ENCODE measurements at regions not wholly inside any gene's neighbourhood (a gene's known extent, or its start where the extent isn't known, plus 50 kb on each side); places are given as distances from the start of the nearest gene placed in this dataset.

- DNase-seq = no peak
Measured at GRCh38 chr4:181619651-181620050, 623.6 kb upstream of the TENM3 start.

DNA sequence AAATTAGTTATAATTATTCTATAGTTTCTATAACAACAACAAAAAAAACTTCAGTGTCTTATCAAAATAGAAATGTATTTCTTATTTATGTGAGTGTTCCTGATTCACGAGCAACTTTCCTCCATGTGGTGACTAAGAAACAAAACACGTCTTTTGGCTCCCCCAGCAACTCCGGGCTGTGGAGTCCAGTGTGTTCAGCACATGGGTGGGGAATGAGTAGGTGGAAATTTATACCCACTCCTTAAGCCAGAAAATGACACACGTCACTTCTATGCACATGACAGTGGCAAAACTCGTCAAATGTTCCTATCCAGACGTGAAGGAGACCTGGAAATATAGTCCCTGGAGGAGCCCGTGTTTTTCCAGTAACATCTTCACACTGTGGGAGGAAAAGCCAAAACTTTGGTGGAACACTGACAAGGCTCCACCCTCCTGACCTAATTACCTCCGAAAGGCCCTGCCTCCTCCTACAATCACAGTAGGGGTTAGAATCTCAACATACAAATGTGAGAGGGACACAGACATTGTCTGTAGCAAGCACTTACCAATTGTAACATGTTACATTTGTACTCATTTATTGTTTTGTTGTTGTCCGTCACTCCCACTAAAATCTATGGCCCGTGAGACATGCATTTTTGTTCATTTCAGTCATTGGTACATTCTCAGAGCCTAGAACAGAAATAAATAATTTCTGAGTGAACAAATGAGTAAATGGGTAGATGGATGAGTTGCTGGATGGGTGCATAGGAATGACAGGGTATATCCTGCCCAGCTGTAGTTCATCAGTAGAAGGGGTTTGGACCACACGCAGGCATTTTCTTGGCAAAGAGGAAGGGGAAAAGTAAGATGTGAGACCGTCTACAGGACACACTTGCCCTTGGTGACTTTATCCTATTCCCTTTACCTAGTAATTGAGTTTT, 605.8 kb upstream of the TENM3 start:
- no peak for DNase-seq

GRCh38 chr4:181643466-181643865, 599.7 kb upstream of the TENM3 start:
- DNase-seq = no peak

- DNase-seq = peak in 1 of 3 experiments; percentile 5
Measured at GRCh38 chr4:181645489-181645888, 597.7 kb upstream of the TENM3 start.

DNA sequence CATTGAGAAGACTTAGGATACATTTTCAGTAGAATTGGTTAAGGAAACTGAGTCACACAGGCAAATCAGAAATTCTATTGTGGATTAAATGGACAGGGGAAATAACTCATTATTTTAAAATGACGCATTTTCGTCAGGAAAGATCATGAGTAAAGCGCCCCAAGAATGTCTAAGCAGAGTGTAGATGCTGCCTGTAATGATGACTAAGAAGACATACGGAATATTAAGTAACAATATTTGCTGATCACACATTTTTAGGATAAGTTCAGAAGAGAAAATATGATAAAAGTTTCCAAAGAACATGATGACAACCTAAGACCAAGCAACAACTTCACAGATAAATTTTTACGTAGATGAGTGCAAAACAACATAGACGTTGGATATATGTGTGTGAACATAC, 596.3 kb upstream of the TENM3 start:
- DNase-seq = no peak

- no peak for DNase-seq
Measured at GRCh38 chr4:181647396-181648147, 595.6 kb upstream of the TENM3 start.

- DNase-seq = no peak
Measured at GRCh38 chr4:181650033-181650825, 593.0 kb upstream of the TENM3 start.

DNA sequence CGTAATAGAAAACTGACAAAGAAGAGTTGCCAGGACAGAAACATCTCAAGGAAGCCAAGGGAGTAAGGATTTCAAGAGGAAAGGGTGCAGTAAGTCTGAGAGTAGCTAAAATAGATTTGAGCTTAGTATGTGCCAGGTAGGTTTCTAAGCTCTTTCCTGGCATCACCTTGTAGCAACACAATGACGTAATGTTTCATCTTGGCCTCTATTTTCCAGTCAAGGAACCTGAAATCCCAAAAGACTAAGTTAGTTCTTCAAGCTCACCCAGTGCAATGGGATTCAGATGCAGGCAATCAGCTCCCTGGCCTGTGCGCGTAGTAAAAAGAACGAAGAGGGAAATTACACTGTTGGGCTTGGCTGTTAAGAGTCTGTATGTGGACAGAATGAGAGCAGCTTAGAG, 586.5 kb upstream of the TENM3 start:
- DNase-seq = no peak

- DNase-seq = no peak
Measured at GRCh38 chr4:181659202-181659601, 584.0 kb upstream of the TENM3 start.

DNA sequence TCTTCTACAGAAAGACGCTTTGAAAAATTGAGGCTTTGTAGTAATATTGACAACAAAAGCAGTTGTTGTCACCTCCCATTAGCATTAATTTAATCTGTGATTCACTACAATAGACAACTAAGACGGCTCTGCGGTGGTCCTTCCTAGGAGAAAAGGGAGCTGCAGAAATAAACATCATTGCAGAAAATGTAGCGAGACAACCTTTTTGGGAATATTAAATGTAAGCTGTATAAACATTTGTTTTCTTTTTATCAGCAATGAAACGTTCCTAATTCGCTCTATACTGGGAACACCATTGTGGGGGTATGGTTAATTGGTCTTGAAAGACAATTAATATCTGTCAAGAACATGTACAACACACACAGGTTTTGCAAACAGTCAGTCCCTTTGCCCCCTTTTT, 583.3 kb upstream of the TENM3 start:
- DNase-seq = peak in 1 of 3 experiments; percentile 79

DNA sequence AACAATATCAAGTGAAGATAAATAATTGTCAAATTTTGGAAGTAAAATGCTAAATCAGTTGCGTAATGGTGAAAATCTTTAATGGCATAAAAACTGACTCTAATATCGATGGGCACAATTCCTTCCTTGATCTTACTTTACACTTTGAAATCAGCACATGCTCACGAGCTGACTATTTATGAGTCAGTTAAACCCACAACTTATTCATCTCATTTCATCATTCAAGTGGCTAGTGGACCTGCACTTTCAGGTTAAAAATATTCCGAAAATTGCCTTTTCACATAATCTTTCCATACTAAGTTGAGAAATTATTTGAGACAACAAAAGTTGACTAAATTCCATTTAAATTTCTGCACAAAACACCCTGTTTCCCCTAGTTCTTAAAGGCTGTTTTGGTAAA, 582.1 kb upstream of the TENM3 start:
- peak in 1 of 3 experiments; percentile 50 for DNase-seq

DNA sequence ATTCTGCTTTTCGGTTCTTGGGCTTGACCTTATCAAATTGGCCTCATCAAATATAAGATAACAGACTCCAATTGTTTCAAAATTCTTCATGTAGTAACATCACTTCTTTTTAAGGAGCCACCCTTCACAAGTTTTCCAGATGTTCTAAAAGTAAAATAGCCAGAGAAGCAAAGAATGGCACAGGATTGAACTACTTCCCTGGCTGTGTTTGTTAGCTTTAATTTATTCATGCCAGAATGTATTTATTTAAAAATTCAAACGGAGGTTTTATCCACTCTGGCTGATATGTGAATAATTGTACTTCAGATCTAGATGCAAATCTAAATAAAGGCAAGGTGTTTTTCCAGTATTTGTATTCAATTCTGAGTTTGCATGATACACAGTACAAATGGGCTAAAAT, 581.3 kb upstream of the TENM3 start:
- DNase-seq = no peak

DNA sequence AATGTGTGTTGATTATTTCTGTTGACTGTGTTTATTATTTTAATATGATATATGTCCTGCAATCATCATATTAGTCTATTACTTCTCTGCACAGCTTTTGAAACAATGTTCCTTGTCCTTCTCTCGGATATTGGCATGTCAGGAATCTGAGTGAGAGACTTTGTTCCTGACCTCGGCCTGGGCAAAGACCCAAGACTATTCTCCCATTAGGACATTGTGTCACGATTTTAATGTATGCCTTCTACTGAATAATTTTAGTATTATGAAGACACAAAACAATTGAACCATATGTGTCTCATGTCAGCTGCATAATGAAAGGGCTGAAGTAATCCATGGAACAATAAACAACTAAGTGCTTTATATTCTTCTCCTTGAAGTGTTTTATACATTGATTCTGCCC, 580.8 kb upstream of the TENM3 start:
- DNase-seq = peak in 1 of 3 experiments; percentile 40

- DNase-seq = peak in 2 of 3 experiments; percentile 53 to 81
Measured at GRCh38 chr4:181670506-181670905, 572.7 kb upstream of the TENM3 start.

GRCh38 chr4:181671672-181672071, 571.5 kb upstream of the TENM3 start:
- DNase-seq = no peak

- no peak for DNase-seq
Measured at GRCh38 chr4:181672751-181673150, 570.5 kb upstream of the TENM3 start.

DNA sequence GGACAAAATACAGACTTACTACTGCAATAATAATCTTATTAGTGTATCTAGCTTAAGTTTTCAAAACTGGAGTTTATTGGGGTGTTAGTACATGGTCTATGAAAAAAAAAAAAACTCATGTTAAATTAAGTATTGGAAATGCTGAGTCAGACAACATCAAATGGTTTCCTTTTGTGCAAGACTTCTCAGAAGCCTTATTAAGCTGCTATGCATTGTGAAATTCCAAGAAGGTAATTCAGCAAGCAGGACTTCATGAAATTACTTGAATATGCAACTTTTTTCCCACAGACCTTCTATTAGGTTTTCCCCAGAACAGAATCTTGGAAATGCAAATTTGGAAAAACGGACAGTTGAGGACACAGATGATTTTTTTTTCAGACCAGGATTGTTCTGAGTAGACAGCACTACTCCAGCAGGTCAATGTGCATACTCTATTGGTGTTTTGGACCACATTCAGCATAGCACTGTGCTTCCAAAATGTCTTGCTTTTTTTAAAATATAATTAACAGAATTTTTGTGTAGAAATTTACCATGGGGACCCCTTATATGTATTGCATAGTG, 568.8 kb upstream of the TENM3 start:
- DNase-seq = no peak

DNA sequence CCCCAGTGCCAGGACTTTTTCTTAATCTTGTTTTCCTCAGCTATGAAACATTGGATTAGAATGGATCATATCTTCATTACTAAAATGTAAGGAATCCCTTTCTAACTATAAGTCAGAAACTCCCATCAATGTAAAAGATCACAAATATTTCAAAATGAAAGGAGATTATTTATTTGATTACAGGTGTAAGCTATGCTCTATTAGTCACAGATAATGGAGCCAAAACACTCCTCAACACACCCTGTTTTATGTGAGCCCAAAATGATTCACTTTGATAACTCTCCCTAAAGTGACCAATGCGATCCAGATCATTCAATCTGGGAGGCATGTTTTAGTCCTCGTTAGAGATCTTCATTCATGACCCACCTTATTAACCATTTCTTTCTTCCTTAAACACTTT, 566.7 kb upstream of the TENM3 start:
- no peak for DNase-seq

- DNase-seq = no peak
Measured at GRCh38 chr4:181677201-181677600, 566.0 kb upstream of the TENM3 start.

DNA sequence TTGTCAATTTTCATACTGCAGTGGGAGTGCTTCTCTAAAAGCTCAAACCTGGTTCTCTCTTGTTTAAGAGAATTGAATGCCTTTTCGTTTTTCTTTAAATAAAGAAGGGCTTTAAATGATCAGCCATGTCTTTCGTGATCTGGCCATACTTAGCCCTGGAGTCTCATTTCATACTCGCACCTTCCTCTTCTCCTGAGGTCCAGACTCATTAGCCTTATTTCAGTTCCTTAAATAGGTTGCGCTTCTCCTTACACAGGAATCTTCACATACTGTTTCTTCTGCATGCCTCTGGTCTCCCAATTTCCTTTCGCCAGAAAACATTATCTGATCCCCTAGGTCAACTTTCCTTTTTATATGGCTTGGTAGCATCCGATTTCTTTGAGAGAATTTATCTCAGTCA, 565.6 kb upstream of the TENM3 start:
- no peak for DNase-seq

DNA sequence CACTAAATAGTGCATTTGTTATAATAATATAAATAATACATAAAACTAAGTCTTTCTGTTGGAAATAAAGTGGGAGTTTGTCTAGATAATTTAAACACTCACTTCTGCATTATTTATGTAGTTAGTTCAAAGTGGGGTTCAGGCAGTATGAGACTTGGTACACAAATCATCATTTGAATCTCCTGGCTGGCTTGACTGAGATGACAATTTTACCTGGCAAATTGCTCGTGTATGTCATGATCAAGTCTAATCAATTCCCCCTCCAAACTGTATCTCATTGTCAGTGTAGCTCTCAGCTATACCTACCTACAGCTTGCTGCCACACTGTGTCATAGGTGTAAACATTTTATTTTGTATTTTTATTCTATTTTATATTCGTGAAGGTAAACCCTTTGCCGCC, 563.4 kb upstream of the TENM3 start:
- no peak for DNase-seq

DNA sequence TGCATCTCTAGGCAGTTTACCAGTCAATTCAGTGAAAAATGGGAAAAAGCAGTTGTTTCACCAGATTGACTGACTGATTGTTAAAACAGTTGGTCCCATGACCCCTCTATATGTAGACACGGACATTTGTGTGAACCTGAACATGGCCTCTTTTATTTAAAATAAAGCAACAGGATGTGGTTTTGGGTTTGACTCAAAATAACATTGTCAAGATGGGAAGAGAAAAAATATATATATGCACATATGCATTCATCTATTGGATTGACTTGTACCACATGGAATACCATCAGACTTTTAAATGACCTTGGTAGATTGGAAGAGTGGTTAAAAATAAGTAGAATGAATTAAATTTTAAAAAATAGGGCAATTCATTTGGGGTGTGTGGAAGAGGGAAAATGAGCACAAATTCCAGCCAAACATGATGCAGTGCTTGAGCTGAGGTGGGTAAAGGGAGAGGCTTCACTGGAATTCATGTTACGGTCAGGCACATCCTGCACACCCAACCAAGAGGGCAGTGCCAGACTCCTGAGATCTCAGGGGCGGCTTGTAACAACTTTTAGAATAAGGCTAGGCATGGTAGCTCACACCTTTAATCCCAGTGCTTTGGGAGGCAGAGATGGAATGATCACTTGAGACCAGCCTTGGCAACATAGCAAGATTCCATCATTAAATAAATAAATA, 560.7 kb upstream of the TENM3 start:
- no peak for DNase-seq
